LNCAP (cell line): ENCODE measurements at regions not wholly inside any gene's neighbourhood (a gene's known extent, or its start where the extent isn't known, plus 50 kb on each side); places are given as distances from the start of the nearest gene placed in this dataset.

Experiments
- TF ChIP-seq, protein P1 (sequence below): fragments of 450-650 bp; IDR thresholded peaks from 2 replicates; pipeline ENCODE4 v1.5.1; 2017; ENCODE audit warnings: mild to moderate bottlenecking

DNA sequence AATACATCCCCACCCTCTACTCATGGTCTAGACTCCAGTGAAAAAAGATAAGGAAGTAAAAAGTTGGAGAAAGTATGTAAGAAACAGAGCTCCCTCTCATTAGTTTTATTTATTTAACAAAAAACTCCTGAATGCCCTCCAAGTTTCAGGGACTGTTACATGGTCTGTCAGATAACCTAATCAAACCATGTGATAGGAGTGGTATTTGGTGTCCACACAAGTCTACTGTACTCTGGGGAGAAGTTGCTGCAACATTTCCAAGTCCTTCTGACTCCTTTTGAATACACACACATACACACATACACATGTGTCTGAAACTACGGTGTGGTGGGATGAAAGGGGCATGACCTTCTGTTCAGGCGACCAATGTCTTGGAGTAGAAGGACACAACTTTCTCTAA lies 320.0 kb downstream of the ADGRG6 start:
- TF ChIP-seq, protein P1, sequence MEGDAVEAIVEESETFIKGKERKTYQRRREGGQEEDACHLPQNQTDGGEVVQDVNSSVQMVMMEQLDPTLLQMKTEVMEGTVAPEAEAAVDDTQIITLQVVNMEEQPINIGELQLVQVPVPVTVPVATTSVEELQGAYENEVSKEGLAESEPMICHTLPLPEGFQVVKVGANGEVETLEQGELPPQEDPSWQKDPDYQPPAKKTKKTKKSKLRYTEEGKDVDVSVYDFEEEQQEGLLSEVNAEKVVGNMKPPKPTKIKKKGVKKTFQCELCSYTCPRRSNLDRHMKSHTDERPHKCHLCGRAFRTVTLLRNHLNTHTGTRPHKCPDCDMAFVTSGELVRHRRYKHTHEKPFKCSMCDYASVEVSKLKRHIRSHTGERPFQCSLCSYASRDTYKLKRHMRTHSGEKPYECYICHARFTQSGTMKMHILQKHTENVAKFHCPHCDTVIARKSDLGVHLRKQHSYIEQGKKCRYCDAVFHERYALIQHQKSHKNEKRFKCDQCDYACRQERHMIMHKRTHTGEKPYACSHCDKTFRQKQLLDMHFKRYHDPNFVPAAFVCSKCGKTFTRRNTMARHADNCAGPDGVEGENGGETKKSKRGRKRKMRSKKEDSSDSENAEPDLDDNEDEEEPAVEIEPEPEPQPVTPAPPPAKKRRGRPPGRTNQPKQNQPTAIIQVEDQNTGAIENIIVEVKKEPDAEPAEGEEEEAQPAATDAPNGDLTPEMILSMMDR, result no peak

DNA sequence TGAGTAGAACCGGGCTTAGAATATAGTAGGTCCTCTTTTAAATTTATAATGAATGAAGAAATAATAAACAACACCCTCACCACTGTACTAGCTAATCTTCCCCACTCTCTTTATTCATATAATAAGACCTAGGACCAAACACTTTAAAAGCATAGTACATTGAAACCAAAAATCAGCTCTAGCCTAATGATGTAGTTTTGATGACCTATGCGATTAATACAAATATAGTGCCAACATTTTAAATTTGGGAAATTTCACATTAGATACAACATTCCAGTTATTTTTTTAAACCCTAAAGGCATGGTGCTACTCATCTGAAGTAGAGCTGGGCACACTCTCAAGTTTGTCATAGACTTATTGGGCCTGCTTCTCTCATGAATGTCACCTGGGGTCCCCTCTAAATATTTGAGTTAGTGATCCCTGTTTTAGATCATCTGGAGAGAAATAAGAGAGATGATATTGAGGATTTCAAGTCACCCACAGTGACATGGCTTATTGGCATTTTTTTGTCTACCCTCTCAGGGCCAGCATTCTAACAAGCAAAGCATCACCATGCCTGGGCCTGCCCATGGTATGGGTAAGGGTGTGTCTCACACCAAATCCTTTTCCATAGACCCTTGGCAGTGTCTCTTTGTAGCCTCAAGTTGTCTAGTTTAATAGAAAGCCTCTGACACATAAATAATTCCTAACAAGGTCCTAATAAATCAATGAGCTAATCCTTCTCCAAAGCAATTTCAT lies 319.8 kb downstream of the HIVEP2 start:
- TF ChIP-seq, protein P1, result no peak

DNA sequence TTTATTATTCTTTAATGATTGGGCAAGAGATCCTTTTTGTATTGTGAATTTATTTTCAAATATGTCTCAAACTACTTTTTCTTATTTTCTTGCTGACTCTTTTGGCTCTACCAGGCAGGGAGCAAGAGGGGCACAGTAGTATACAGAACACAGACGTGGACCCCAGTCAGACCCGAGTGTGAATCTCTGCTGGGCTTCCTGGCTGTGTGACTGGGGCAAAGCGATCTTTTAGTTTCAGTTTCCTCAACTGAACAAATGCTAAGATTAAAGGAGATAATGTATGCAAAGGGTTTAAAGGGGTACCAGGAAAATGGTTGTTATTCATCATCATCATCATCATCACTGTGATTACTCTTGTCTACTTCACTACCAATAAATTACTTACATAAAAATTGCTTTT lies 317.5 kb downstream of the HIVEP2 start:
- TF ChIP-seq, protein P1, result no peak

DNA sequence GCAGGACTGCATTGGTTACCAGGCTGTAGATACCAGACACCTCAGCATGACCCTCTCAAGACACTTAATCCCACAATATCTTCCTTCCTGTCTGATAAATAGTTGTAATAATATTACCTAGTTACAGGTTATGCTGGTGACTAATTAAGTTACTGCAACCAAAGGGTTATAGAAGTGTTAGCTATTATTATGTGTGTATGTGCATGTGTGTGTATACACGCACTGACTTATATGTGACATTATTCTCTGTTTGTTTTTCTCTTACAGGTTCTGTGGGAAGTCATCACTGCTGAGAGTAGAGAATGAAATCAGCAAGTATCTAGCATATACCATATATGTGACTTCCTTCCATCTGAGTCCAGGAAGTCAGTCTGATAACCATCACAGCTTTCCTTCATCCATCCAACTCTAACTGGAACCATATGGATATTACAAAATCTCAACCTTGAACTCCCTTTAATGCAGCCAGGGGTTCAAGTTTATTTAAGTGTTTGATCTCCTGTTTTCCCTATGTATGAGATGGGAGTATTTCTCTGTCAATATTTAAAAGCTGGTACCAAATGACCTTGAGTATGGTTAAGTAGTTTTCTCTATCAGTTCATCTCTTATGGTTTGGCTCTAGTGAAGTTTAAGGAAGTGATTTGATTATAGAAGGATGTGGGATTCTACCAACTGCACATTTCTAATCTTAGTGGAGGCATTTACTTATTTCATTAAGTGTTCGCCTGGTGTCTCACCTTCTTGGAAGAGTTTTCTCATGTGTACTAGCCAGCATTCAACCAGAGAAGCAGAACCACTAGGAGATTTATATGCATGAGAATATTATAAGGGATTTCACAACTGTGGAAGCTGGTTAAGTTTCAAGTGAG lies 313.2 kb downstream of the HIVEP2 start:
- TF ChIP-seq, protein P1, result no peak

DNA sequence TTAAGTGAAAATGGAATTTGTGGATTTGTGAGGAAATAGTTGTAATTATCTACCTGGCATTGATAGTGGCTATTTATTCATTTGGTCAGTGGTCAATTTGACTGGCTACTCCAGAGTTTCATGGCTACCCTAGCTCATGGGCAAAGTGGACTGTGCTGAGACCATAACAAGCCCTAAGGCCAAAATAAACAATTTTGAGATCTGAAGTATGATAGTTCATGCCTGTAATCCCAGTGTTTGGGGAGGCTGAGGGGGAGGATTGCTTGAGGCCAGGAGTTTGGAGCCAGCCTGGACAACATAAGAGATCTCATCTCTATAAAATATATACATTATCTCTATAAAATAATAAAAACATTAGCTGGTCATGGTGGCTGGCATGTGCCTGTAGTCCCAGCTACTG lies 311.7 kb downstream of the HIVEP2 start:
- TF ChIP-seq, protein P1, result no peak

DNA sequence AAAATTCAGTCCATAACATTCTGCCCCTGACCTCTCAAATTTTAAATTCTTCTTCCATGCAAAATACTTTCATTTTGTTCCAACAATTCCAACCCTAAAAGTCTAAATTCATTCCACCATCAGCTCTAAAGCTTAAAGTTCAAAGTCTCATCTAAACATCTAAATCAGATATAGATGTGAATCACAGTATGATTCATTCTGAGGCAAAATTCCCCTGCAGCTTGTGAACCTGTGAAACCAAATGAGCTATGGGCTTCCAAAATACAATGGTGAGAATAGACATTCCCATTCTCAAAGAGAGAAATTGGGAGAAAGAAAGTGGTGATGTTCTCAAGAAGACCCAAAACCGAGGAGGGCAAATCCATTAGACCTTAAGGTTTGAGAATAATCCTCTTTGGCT lies 309.8 kb downstream of the HIVEP2 start:
- TF ChIP-seq, protein P1, result no peak

DNA sequence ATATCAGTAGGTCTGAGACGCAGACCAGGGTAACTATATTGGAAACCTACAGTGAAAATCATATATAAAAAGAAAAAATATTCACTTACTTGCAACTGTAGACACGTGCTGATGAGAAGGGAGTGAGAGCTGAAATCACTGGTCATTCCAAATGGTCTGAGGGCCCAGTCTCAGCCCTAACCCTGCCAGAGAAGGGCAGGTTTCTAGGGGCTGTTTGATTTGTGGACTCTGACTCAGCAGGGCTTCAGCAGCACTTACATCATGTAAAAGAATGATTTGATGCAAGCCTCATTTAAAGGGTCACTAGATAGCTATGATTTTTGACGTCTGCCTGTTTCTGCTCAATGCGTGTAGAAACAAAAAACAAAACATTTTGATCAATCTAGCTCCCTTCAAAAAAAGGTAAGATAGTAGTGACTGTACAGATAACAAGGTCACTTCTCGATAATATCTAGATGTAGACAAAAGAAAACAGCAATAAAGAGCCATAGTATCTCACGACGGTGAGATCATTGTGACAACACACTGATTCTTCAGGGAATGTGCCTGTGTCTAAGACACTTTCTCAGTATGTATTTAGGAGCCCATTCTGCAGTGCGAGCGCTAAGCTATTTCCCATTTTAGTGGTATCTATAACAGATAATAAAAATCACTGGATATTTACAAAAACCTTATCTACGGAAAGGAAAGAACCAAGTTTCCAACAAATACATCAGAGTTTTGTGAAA lies 307.2 kb downstream of the HIVEP2 start:
- TF ChIP-seq, protein P1, result no peak
